Stimulated activated CD4-positive, alpha-beta T cell treated with anti-CD3 and anti-CD28 coated beads, Interleukin-15, amount 100 ng/mL, for 24 hours (primary cell): ENCODE measurements at regions not wholly inside any gene's neighbourhood (a gene's known extent, or its start where the extent isn't known, plus 50 kb on each side); places are given as distances from the start of the nearest gene placed in this dataset.

ENCODE experiments used
- DNase-seq: peaks from one replicate; pipeline ENCODE4 v3.0.0-alpha.2; 2020

DNA sequence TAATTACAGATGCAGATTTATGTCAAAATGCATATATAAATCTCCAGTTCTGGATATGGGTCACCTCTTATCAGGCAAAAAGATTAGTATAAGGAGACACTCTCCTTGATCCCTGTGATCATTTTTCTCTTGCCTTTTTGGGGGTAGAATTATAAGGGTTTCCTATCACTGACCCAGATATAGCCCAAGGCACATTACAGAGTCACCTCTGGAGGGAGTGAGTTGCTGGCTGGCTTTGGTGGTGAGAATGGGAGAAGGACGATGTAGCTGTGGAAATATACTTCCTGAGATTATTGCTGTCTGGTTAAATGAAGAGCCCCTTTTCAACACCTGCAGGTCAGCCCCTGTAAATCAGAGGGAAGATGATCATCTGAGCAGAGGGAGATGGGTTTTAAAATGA is 418.7 kb downstream of the MTX2 start:
- no peak for DNase-seq

- DNase-seq, result no peak
These were observed 420.5 kb downstream of the MTX2 start for GRCh38 chr2:176689711-176690110.

DNA sequence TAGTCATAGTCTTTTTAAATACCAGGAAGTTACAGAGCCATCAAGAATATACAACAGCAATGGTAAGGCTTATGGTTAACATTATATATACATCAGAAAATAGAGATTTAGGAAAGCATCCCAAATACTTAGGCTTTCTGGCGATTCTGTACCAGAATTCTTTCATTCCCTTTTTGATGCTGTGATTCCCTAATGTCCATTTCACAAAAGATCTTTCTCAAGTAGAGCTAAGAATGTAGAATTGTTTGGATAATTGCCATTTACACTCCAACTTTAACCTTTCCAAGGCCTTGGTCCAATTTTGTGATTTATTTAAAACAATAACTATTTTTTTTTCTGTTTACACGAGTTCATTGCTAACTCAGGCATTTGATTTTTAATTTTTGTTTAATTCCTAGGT is 422.2 kb downstream of the MTX2 start:
- DNase-seq, result no peak

DNA sequence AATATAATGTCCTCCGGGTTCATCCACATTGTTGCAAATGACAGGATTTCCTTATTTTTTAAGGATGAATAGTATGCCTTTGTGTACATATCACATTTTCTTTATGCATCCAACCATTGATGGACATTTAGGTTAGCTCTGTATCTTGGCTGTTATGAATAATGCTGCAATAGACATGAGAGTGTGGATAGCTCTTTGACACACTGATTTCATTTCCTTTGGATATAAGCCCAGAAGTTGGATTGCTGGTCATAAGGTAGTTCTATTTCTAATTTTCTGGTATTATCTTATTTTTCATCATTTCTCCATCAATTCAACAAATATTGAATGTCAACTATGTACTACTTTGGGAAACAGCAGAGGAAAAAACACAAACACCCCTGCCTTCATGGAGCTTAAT is 423.3 kb downstream of the MTX2 start:
- DNase-seq, result no peak

DNA sequence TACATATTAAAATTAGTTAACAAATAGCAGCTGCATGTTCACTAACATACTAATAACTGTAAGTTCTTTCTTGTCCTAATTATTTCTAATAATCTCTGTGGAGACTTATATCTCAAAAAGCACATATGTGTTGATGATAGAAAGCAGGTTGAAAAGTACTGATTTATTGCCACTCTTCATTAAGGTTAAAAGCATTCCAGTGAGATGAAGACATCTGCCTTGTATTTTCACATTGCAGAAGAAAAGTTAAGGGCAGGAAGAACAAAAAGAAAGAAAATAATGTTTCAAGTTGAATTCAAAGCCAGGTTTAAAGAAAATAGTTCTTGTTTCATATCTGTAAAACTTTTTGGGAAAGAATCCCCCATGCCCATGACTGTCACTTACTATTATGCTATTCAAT is 429.9 kb downstream of the MTX2 start:
- DNase-seq, result no peak

- DNase-seq, result no peak
These were observed 430.4 kb downstream of the MTX2 start for GRCh38 chr2:176699644-176700043.

- DNase-seq, result no peak
These were observed 432.9 kb downstream of the MTX2 start for GRCh38 chr2:176702131-176702530.

DNA sequence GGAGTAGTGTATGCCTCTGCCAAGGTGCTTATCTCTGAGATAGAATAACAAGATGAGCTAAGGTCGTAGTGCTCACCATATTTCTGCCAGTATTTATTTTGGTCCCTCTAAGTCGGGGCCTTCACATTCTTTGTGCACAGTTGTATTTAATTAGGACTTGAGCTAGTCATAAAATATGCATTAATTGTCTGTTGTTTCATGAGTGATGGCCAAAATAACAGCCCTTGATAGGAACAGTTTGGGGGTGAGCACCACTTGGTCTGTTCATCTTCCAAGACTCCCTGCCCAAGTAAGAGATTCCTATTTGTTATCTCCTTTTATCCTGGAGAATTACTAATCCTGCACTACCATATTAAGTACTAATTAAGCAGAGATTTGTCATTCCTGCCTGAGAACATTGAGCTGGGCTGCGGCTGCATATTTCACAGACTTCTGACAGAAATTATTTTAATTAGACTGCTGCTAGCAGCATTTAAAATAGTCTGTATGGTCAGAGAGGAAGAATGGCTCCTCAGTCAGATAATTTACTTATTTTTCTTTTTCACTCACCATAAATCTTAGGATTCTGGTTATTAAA is 435.1 kb downstream of the MTX2 start:
- no peak for DNase-seq

- DNase-seq, result no peak
These were observed 440.1 kb downstream of the MTX2 start for GRCh38 chr2:176709149-176709951.

GRCh38 chr2:176709991-176710390 is 440.7 kb downstream of the MTX2 start:
- DNase-seq, result no peak

DNA sequence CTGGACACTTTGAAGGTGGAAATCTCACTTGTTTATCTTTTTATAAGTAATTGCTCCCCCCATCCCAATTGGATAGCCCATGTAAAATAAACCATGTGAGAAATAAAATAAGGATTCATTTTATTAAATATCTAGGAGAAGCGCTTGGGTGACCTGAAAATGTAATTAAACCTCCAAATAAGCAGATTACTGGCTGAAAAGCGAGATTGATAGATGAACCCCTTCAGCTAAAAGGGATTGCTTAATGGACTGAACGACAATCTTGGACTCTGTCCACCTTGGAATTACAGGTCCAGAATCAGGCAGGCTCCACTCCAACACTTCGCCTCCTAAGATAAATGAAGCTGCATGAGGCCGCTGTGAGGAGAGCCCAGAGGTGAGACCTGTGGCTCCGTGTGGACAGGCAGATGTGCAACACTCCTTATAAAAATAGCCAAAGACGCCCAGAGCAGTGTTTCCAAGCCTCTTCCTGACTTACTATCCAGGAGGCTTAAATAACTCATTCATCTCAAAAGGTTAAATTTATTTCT is 441.5 kb downstream of the MTX2 start:
- DNase-seq, result no peak

DNA sequence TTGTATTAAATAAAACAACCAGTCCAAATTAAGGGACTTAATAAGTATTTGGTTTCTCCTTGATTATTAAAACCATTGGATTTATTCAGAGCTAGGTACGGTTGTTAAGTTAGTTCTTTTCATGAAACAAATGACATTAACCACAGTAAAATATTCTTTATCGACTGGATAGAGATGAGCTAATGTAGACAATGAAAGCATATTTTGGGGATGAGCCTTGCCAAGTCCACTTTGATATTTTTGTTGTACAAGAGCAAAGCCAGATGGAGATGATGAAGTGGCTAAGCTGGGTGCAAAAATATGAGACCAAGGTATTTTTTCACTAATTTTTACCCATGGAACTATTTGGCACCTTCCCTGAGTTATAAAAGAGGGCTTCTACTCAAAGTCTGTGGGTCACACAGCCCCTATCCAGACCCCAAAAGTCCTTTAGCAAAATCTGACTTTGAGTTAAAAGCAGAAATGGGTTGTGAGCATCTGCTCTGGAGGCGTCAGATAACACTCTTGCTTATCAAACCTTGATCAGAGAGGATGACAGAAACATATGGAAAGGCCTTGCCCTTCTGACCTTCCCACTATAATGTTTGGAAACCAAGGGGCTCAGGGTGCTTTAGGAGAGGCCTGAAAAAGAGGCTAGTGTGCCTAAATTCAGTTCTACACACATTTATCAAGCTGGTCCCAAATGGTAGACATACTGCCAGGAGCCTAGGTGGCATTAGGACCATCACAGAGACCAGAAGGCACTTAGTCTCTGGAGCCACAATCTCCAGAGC is 456.8 kb downstream of the MTX2 start:
- no peak for DNase-seq

- DNase-seq, result no peak
These were observed 458.5 kb downstream of the MTX2 start for GRCh38 chr2:176727696-176728095.

DNA sequence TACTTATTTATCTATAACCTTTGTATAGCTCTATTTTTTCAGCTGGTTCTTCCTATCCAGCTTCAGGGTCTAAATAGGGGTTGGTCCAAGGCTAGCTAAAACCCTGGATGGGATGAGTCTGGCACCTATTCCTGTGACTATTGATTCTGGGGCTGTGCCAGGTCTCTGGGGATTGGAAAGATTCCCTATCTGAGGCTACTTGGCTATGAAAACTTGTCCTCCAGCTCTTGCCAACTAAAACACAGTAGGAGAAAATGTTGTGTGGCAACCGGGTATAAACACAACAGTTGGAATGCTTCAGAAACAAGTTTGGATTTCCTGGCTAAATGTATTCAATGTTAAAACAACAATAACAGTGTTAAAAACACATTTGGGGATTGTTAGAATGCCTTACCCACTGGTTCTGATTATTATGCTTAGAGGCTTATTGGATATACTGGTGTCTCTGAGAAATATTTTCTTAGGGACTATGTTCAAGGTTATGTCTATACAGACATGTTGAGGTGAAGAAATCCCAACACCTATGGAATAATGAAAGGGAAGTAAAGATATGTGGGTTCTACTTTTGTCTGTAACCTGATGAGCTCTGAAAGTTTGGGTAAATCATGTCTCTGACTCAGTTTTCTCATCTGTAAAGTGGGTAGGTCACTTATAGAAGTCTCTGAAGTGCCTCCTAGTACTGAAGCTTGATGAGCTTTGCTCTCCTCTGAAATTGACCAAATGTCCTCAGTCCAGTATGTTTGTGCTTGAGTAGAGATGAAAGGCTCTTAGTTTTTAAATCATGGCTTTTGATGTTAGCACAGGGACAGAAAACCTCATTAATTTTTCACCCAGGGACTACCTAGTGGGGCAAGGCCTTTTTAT is 460.7 kb downstream of the MTX2 start:
- no peak for DNase-seq

GRCh38 chr2:176732780-176733179 is 463.5 kb downstream of the MTX2 start:
- no peak for DNase-seq

DNA sequence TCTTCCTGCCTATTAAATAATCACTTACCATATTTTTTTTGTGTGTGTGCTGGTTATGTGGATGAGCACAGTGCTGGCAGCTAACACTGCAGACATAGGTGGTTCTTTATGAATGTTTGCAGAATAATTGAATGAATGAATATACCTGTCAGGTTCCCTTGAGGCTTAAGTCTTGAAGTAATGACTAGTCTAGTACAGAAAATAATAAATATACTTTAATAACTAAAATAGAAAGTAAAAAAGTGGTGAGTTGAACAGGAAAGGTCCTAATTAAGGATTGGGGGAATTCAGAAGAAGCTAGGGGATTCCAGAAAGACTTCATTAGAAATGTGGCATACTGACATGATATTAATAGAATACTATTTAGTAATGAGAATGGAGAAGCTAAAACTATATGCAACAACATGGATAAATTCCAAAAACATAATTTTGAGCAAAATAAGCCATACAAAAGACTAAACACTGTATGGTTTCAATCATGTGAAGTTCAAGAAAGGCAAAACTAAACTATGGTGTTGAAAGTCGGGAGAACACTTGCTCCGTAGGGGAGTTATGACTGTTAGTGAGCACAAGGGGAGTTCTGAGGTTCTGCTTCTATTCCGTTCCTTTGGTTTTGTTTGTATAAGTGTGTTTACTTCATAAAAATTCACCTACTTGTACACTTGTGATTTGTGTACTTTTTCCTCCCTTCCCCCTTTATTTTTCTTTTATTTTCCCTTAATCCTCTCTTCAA is 464.6 kb downstream of the MTX2 start:
- DNase-seq, result no peak

- no peak for DNase-seq
These were observed 465.6 kb downstream of the MTX2 start for GRCh38 chr2:176734868-176735267.

GRCh38 chr2:176742271-176742670 is 470.3 kb upstream of the HNRNPA3 start:
- DNase-seq, result no peak

- DNase-seq, result no peak
These were observed 468.9 kb upstream of the HNRNPA3 start for GRCh38 chr2:176743671-176744070.

GRCh38 chr2:176744146-176744545 is 468.4 kb upstream of the HNRNPA3 start:
- no peak for DNase-seq

DNA sequence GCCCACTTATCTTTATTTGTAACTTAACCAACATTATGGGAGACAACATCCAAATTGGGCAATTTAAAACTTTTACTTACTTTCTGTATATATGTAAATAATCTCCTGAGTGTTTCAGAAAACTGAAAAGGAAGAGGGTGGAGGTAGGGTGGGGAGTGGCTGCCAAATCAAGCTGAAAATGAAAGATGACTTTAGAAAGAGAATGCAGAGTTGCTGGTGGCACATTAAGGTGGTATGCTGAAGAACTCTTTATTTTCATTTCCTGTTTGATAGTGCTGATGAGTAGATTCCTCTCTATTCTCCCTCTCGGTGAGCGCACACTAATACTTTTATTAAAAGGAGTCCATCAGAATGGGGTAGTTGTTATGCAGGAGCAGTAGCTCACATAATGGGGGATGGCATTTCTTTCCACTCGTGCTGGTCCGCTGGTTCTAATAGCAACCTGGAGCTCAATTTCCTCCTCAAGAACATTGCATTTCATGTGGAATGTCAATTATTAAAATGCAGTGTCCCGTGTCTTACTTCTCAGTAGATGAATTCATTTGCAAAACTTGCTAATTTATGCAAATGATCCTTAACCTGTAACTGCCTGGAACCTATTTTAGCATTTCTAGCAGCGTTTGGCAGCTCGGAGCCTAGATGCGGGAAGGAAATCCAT is 466.9 kb upstream of the HNRNPA3 start:
- no peak for DNase-seq

DNA sequence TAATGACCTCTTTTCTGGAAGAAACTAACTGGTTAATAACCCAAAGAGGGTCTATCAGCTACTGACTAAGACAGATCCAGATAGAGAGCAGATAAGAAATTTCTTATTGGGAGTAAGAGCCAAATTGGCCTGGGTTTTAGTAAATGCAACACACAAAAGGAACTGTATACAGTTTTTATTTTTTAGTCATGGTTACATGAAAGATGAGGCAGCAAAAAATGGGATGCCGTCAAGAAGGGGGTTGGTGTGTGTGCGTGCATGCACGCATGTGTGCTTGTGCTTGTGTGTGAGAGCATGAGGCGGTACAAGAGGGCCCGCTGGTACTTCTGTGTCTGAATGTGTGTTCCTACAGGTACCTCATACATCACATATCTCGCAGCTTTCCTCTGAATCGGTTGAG is 466.2 kb upstream of the HNRNPA3 start:
- no peak for DNase-seq
